ENCODE measurements at regions not wholly inside any gene's neighbourhood (a gene's known extent, or its start where the extent isn't known, plus 50 kb on each side); places are given as distances from the start of the nearest gene placed in this dataset.

DNA sequence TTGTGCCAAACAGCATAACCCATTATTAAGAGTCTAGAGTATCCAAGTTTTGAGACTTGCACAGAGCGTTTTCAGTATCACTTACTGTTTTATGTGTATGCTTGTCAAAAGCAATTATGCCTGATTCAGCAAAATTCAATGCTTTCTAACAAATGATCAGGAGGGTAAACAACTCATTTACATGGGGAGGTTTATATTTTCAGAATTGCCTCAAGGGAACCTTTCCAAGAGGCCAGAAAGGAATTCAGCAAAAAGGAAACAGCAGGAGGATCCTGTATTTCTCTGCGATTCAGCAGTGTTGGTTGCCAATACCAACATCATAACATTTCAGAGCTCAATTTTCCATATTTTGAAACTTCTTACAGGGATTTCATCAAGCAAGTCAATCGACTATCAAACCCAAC, 69.3 kb upstream of the DAB2 start:
- Histone ChIP-seq H3K9ac (ENCODE audit: low read length) (no peak overlapping the region), H3K79me2 (ENCODE audit: low read length) (no peaks in the 10 kb centered on the region), H3K4me3 (ENCODE audit: low read length) (peak overlapping the region; percentile 37), H3K36me3 (replicated peaks; ENCODE audit: low read depth, low read length) (no peaks in the 10 kb centered on the region), H3K27ac (ENCODE audit: low read length) (peak overlapping the region; percentile 53; the same call in 1 of the 2 replicates), H3K9me3 (ENCODE audit: insufficient read depth, low read length) (0 out of 2 replicates have a peak, but pooled peaks cover 4% of the 10 kb centered on the region), H2AFZ (ENCODE audit: low read depth, low read length) (peak overlapping the region; percentile 36), H3K4me2 (ENCODE audit: low read length) (peak overlapping the region; percentile 65), H4K20me1 (ENCODE audit: insufficient read depth, low read length) (no peaks in the 10 kb centered on the region), H3K4me1 (ENCODE audit: low read length) (peaks cover 19% of the 10 kb centered on the region), H3K27me3 (ENCODE audit: low read depth, low read length) (no peaks in the 10 kb centered on the region)
- TF ChIP-seq CTCF (IDR thresholded peaks at IDR 0.05; ENCODE audit: low read depth, low read length) (no peak), EZH2phosphoT487 (IDR thresholded peaks at IDR 0.05; ENCODE audit: low read depth) (no peak)

DNA sequence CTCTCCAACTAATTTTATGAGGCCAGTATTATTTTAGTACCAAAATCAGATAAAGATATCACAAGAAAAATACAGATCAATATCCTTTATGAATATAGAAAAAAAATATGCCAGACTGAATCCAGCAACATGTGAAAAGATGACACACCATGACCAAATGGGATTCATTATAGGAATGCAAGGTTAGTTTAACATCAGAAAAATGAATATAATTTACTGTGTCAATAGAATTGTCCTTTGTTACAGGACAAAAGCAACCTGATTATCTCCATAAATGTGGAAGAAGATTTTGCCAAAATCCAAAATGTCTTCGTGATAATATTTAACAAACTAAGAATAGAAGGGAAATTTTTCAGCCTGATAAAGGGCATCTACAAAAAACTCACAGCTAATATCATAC, 66.4 kb upstream of the DAB2 start:
- no peak overlapping the region for H2AFZ ChIP-seq (ENCODE audit: low read depth, low read length)
- H3K79me2 ChIP-seq (ENCODE audit: low read length), result no peaks in the 10 kb centered on the region
- H3K9me3 ChIP-seq (ENCODE audit: insufficient read depth, low read length), result 0 out of 2 replicates have a peak, but pooled peaks cover 4% of the 10 kb centered on the region
- H3K9ac ChIP-seq (ENCODE audit: low read length), result no peak overlapping the region
- peaks cover 19% of the 10 kb centered on the region for H3K4me1 ChIP-seq (ENCODE audit: low read length)
- no peak for TF ChIP-seq CTCF (IDR thresholded peaks at IDR 0.05; ENCODE audit: low read depth, low read length)
- TF ChIP-seq EZH2phosphoT487 (IDR thresholded peaks at IDR 0.05; ENCODE audit: low read depth), result no peak
- H3K27me3 ChIP-seq (ENCODE audit: low read depth, low read length), result no peaks in the 10 kb centered on the region
- no peaks in the 10 kb centered on the region for H3K36me3 ChIP-seq (replicated peaks; ENCODE audit: low read depth, low read length)
- H3K27ac ChIP-seq (ENCODE audit: low read length), result no peak overlapping the region
- H3K4me3 ChIP-seq (ENCODE audit: low read length), result no peak overlapping the region
- H4K20me1 ChIP-seq (ENCODE audit: insufficient read depth, low read length), result no peaks in the 10 kb centered on the region
- no peak overlapping the region for H3K4me2 ChIP-seq (ENCODE audit: low read length)

- Histone ChIP-seq H2AFZ (ENCODE audit: low read depth, low read length) (no peak overlapping the region), H3K4me3 (ENCODE audit: low read length) (no peak overlapping the region), H3K9ac (ENCODE audit: low read length) (no peak overlapping the region), H3K27me3 (ENCODE audit: low read depth, low read length) (no peaks in the 10 kb centered on the region), H3K79me2 (ENCODE audit: low read length) (no peaks in the 10 kb centered on the region), H3K4me1 (ENCODE audit: low read length) (peaks cover 6% of the 10 kb centered on the region), H3K9me3 (ENCODE audit: insufficient read depth, low read length) (0 out of 2 replicates have a peak, but pooled peaks cover 4% of the 10 kb centered on the region), H3K27ac (ENCODE audit: low read length) (no peak overlapping the region), H3K36me3 (replicated peaks; ENCODE audit: low read depth, low read length) (no peaks in the 10 kb centered on the region), H3K4me2 (ENCODE audit: low read length) (no peak overlapping the region), H4K20me1 (ENCODE audit: insufficient read depth, low read length) (no peaks in the 10 kb centered on the region)
- TF ChIP-seq EZH2phosphoT487 (IDR thresholded peaks at IDR 0.05; ENCODE audit: low read depth) (no peak), CTCF (IDR thresholded peaks at IDR 0.05; ENCODE audit: low read depth, low read length) (no peak)
These were observed 64.5 kb upstream of the DAB2 start for GRCh38 chr5:39489263-39489662.

DNA sequence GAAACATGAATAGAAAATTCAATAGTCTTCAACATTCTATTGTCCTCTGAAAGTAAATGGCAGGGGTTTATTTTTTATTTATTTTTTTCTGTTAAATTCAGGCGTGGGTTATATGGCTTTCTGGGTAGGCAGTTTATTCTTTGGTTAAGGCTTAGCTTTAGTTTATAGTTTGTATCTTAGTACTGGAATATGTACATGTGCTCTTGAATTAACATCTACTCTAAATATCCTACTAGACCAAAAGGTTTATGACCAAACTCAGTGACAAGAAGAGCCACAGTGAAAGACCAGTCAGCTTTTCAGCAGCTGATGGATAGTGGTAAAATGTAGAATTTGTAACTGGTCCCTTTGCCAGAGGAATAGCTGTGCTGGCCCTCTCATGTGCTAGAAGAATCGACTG, 62.0 kb upstream of the DAB2 start:
- no peaks in the 10 kb centered on the region for H3K27me3 ChIP-seq (ENCODE audit: low read depth, low read length)
- no peaks in the 10 kb centered on the region for H3K36me3 ChIP-seq (replicated peaks; ENCODE audit: low read depth, low read length)
- H4K20me1 ChIP-seq (ENCODE audit: insufficient read depth, low read length), result no peaks in the 10 kb centered on the region
- H3K4me2 ChIP-seq (ENCODE audit: low read length), result no peak overlapping the region
- H2AFZ ChIP-seq (ENCODE audit: low read depth, low read length), result no peak overlapping the region
- no peak overlapping the region for H3K27ac ChIP-seq (ENCODE audit: low read length)
- no peaks in the 10 kb centered on the region for H3K79me2 ChIP-seq (ENCODE audit: low read length)
- no peak overlapping the region for H3K9ac ChIP-seq (ENCODE audit: low read length)
- H3K9me3 ChIP-seq (ENCODE audit: insufficient read depth, low read length), result 0 out of 2 replicates have a peak, but pooled peaks cover 4% of the 10 kb centered on the region
- no peaks in the 10 kb centered on the region for H3K4me1 ChIP-seq (ENCODE audit: low read length)
- H3K4me3 ChIP-seq (ENCODE audit: low read length), result no peak overlapping the region
- TF ChIP-seq CTCF (IDR thresholded peaks at IDR 0.05; ENCODE audit: low read depth, low read length) (no peak), EZH2phosphoT487 (IDR thresholded peaks at IDR 0.05; ENCODE audit: low read depth) (no peak)

Data from OCI-LY3 (cell line).